GM21576 (cell line): ENCODE measurements at regions not wholly inside any gene's neighbourhood (a gene's known extent, or its start where the extent isn't known, plus 50 kb on each side); places are given as distances from the start of the nearest gene placed in this dataset.
"Not testable (repeated sequence)": the region's sequence is repeated elsewhere in the genome, so short reads cannot be mapped to it uniquely, and the experiment has no call there.

Experiments
- ATAC-seq: cut with Tn5 transposase; IDR thresholded peaks from one replicate; pipeline ENCODE4 v1.9.1; 2021; ENCODE audit warnings: mild to moderate bottlenecking, moderate library complexity; ENCODE audit not compliant: unreplicated experiment

DNA sequence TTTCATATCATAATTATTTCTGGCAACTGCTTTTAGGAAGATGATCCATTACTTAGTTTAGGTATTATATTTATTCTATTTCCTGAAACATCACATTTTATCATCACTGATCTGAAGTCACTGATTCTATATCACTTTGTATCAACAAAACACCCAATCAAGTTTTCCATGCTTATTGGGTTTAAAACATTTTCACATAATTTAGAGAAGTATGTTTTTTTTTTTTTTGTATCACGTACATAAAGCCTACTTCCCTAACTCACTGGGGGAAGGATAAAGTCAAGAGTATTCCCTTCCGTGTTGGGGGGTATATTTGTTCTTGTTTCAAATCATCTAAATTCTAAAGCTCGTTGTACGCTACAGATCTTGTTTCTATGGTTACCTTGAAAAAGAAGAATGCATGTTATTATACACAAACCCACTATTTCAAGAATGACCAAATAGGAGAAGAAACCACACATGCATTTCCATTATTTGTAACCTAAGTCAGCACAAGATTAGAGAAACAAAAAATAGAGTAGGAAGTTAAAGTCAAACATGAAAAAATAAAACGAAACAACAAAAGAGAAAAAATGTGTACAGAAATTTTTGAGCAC, 637.2 kb upstream of the MIR17HG start:
- ATAC-seq = no peak

DNA sequence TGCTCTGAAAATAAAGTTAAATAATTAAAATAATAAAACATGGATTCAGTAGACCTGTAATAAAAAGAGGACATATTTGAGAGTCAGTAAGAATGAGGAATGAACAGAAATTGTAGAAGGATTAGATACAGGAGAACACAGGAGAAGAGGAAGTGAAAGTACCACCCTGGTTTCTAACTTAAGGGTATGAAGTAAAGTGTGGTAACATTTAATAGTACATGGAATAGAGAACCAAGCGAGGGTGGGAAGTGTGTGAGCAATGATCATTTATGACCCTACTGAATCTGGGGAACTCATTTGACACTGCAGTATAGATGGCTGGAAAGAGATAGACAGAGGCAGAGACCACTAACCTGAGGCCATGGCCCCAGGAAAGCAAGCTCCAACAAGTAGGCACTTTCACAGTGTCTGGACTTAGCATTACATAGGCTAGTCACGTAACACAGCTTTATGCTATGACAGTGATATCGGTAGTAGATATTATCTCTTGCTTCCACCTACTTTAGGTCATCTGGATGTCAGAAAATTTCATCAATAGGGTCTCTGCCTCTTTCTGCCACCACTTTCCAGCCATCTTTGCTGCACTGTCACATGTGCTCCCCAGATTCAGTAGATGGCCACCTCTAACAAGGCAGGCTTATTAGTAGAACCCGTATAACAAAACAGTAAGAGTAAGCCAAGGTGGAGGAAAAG, 633.9 kb upstream of the MIR17HG start:
- ATAC-seq = no peak

DNA sequence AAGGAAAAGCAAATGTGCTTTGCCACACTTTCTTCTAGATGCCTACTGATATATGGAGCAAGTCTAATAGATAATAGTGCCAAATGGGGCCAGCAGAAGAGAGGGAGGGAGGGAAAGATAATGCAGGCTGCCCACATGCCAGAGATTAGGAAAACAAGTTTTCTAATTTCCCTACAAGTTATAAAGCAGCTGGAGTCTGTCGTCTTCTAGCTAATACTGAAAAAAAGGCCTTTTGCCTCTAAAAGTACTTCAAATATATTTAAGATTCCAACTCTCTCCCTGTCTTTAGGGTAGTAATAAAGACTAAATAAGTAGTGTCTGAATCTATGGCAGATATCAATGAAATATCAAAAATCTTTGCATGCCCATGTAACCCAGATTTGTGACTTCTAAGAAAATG, 632.0 kb upstream of the MIR17HG start:
- ATAC-seq = no peak

DNA sequence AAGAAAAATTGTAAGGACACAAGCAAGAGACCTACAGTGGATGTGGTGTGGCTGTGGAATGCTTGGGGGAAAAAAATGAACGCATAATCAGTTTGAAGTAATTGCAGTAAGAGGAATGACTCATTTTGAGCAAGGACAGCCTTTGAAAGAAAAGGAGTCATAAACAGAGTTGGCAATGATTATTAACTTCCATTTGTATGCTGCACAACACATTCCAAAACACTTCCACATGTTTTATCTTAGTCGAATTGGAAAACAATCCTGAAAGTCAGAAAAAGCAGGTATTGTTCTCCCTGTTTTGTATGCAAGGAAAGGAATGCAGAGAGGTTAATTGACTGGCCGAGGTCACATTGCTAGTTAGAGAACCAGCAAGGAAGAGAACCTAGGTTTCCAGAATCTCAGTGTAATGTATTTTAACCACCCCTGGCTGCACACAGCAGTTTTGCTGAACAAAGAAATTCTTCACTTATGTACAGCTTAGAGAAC, 630.0 kb upstream of the MIR17HG start:
- no peak for ATAC-seq

GRCh38 chr13:90719461-90719860, 628.0 kb upstream of the MIR17HG start:
- no peak for ATAC-seq

DNA sequence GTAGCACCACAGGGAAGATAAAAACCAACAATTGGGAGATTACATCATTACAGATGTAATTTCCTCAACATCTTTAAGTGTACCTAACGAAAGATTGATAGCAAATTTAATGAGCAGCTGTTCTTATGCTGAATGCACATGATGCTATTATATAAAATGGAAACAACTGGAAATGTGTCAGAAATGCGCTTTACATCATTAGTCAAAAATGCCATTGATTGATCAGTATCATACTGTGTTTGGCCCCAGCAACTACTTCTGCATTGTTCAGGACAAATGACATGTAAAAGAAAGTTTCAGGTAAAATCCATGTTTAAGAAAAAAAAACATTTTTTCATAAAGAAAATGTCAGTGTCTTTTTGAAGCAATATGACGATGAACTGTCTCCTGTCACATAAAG, 625.5 kb upstream of the MIR17HG start:
- no peak for ATAC-seq

DNA sequence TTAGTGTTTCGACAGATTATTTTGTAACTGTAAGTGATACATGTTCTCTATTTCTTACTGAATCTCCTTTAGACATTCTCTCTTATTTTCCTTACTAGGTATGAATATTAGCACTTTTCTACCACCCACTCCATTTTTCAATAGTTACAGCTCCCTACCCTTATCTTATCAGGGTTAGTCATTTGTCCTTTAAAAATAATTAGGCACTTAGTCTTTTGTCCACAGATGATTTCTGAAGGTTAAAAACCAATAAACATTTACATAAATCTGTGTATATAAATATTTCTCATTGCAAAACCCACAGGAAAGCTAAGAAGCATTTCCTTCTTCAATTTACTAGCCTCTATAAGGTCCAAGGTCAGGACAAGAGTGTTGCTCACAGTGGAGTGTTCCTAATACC, 624.1 kb upstream of the MIR17HG start:
- ATAC-seq = no peak

DNA sequence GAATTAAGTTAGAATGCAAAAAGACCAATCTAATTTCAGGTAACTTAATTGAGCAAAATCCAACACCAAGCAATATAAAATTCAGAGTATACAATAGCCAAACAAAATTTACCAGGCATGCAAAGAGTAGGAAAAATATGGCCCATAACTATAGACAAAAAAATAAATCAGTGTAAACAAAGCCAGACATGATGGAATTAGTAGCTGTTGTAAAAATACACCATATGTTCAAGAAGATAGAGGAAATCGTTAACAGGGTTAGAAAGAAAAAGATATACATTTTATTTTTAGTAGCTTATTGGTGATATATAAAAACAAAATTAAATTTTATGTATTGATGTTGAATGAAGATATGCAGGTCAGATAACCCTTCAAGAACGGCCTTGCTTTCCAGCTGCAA, 621.1 kb upstream of the MIR17HG start:
- ATAC-seq = no peak

GRCh38 chr13:90732049-90732448, 615.4 kb upstream of the MIR17HG start:
- no peak for ATAC-seq

GRCh38 chr13:90734497-90734896, 613.0 kb upstream of the MIR17HG start:
- ATAC-seq = not testable (repeated sequence)

DNA sequence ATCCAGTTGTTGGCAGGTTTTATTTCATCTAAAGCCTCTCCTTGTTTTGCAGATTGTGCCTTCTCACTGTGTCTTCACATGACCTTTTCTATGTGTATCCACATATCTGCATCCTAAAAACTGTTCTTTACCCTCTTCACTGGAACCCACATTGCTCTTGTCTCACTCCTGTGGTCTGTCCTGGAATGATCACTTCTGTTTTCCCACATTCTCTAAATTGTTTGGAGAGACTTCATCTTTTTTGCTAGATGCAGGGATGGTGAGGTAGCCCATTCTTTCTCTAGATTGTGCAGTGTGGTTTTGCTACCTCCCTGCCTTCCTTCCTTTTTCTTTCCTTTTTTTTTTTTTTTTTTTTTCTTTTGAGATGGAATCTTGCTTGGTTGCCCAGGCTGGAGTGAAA, 608.6 kb upstream of the MIR17HG start:
- ATAC-seq = no peak

DNA sequence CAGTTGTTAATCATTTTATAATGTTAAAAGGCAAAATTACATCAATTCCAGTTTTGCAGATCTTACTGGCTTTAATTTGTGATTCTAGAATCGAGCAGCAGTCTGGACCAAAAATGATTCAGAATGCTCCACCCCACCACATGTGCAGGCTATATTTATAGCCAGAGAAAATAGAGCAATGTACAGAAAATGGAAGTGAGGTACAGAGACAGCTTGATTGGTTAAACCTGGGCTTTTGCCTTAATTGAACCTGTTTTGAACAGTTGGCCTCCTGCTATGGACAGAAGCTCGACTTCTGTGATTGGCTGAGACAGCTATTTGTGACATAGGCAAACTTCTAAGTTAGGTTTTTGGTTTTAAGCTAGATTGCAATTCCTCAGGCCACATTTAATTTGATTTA, 607.4 kb upstream of the MIR17HG start:
- ATAC-seq = no peak

- ATAC-seq = no peak
Observed at GRCh38 chr13:90742381-90742780, 605.1 kb upstream of the MIR17HG start.

DNA sequence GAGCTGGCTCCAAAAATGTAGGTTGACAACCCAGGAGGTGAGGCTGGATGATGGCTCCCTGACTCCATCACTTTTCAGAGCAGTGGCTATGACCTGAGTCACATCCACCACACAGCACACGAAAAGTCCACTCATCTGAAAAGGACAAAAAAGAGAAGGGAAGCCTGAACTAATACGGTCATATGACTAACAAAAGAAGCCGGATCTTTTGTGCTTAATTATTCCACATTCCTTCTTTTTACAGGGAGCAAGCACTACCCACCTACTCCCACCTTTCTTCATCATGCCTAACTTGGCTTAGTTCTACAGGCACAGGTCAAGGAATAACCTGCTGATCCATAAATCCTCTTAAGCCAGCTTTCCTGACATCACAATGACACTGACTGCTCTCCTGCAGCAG, 601.3 kb upstream of the MIR17HG start:
- ATAC-seq = no peak

GRCh38 chr13:90750021-90750420, 597.5 kb upstream of the MIR17HG start:
- ATAC-seq = no peak

GRCh38 chr13:90751026-90751425, 596.5 kb upstream of the MIR17HG start:
- no peak for ATAC-seq

- ATAC-seq = no peak
Observed at GRCh38 chr13:90752070-90752469, 595.4 kb upstream of the MIR17HG start.

GRCh38 chr13:90757127-90757680, 590.3 kb upstream of the MIR17HG start:
- ATAC-seq = no peak

- no peak for ATAC-seq
Observed at GRCh38 chr13:90760639-90761038, 586.8 kb upstream of the MIR17HG start.

DNA sequence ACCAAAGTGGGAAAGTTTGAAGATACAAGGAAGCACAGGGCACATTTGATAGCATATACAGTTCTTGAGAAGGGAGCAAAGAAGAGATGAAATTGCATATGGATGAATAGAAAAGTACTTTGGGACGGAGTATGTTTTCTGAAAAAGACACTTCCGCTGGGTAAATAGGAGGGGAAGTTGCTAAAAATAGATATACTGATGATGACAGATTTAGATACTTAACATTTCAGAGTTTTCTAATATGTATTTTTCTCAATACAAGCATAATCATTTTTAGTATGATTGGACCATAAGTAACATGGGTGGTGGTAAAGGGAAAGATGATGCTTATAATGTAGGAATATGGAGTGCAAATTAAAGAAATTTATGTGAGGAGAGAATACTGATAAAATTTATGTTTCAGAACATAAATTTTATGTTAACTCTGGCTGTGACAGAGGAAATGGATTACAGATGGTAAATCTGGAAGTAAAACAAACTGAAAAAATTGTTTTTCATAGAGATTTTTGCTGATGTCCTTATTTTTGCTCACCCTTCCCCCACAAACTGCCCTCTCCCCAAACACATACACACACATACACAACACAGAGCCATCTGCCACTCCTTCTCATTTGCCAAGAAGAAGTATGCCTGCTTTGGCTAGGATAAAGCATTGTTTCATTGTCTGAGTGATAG, 583.9 kb upstream of the MIR17HG start:
- ATAC-seq = no peak

DNA sequence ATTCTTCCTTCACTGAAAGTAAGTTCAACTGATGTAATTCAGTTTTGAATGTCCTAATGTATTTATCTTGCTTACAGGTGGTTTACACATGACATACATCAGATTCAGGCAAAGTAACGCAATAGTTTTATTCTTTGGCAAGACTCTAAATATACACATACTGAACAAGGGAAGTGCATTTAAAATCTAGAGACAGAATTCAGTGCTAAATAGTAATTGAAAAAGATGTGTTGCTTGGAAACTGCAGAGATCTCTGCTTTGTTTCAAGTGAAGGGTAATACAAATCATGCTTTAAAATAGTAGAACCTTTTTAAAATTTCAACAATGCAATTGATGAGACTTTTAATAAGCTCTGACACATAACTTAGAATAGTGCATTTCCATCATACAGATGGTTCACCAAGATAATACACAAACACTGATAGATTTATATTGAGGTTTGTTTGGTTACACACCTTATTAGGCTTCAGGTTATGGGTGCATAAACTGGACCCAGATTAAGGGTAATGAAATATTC, 581.0 kb upstream of the MIR17HG start:
- ATAC-seq = no peak

GRCh38 chr13:90768116-90768515, 579.4 kb upstream of the MIR17HG start:
- no peak for ATAC-seq
